Stimulated activated CD4-positive, alpha-beta T cell treated with anti-CD3 and anti-CD28 coated beads, Interleukin-1b, Interleukin-23, amount 100 ng/mL, for 4 hours (primary cell): ENCODE measurements at regions not wholly inside any gene's neighbourhood (a gene's known extent, or its start where the extent isn't known, plus 50 kb on each side); places are given as distances from the start of the nearest gene placed in this dataset.

ENCODE experiments used
- DNase-seq, 2 donors: peaks; one replicate each; pipeline ENCODE4 v3.0.0-alpha.2; 2020; ENCODE audit warnings: low read depth in 2 of 2

- DNase-seq: no peak
These were observed 860.4 kb upstream of the SOX9 start for GRCh38 chr17:71260366-71260940.

DNA sequence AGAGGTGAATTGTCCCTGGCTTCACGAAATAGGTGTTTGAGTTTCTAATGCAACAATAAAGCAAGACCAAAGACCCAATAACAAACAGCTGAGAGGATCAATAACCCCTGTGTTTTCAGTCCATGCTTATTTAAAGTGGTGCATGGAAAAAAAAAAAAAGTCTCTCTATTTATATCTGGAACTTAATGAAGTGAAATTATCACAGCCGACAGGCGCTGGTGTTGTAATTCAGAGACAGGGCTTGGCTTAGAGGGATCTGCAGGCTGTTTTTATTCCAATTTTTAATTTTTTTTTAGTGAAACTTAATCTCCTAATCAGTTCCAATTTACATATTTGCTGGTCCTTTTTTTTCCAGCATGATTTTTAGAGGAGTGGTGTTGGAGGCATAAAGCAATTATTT is 858.2 kb upstream of the SOX9 start:
- no peak for DNase-seq

DNA sequence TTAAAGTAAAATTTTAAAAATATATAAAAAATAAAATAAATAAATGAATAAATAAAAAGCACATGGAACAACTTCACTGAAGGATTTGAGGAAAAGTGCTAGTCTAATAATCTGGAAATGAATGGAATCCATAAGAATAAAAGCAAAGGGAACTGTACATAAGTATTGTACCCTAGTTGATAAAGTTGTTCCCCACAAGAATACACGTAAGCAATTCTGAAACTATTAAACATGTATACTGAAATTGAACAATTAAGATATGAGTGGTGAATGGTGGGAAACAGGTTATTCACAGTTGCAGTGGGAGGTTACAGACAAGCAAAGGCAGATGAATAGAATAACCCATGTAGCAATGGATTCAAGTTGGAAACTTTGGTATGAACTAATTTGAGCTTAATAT is 853.2 kb upstream of the SOX9 start:
- DNase-seq: no peak

DNA sequence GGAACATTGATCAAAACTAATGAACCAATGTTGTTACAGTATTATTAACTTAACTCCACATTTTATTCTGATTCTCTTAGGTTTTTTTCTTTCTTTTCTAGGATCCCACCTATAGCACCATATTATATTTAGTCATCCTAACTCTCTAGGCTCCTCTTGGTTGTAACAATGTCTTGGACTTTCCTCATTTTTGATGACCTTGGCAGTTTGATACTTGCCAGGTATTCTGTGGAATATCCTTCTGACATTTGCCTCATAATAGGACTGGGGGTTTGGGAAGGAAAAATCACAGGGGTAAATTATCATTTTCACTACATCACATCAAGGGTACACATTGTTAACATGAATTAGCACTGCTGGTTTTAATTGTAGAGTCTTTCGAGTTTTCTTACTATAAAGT is 851.6 kb upstream of the SOX9 start:
- DNase-seq: no peak

- no peak for DNase-seq
These were observed 847.4 kb upstream of the SOX9 start for GRCh38 chr17:71273441-71273840.

GRCh38 chr17:71276079-71276478 is 844.7 kb upstream of the SOX9 start:
- DNase-seq: no peak

DNA sequence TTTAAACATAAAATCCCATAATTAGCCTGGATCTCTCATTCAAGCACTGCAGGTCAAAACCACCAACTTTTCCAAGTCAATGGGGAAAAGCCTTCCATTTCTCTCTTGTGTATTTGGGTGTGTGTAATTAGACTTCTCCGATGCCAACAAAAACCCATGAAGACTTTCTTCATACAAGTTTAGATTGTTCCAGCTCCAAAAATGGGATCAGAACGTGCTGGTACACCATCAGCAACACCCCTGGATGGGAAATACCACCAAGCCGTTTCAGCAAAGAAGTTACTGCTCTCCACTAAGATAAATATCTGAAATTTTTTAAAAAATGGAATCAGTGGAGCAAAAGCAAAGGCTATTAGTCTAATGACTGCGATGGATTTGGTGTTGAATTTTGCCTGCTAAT is 837.3 kb upstream of the SOX9 start:
- no peak for DNase-seq

- DNase-seq: no peak
These were observed 836.6 kb upstream of the SOX9 start for GRCh38 chr17:71284032-71284755.

DNA sequence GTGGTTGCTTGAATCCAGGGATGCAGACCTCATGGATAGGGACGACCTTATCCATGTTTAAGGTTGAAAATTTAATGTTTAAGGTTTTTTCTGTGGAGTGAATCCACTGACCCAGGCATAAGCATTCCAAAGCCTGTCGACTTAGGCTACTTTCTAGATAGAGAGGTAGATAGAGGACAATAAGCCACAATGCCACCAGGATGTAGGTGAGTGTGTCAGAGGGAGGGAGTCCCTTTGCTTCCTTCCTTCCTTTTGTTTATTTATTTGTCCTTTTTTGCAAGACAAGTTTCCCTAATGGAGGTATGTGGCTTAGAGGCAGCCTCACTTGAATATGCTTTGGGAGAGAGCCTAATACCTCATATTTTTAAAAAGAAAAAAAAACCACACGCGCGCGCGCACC is 834.2 kb upstream of the SOX9 start:
- no peak for DNase-seq

- no peak for DNase-seq
These were observed 833.6 kb upstream of the SOX9 start for GRCh38 chr17:71287071-71287823.

GRCh38 chr17:71292006-71292405 is 828.8 kb upstream of the SOX9 start:
- DNase-seq: no peak

GRCh38 chr17:71296005-71296404 is 824.8 kb upstream of the SOX9 start:
- no peak for DNase-seq

- no peak for DNase-seq
These were observed 819.8 kb upstream of the SOX9 start for GRCh38 chr17:71301063-71301462.

- no peak for DNase-seq
These were observed 817.9 kb upstream of the SOX9 start for GRCh38 chr17:71302721-71303549.

DNA sequence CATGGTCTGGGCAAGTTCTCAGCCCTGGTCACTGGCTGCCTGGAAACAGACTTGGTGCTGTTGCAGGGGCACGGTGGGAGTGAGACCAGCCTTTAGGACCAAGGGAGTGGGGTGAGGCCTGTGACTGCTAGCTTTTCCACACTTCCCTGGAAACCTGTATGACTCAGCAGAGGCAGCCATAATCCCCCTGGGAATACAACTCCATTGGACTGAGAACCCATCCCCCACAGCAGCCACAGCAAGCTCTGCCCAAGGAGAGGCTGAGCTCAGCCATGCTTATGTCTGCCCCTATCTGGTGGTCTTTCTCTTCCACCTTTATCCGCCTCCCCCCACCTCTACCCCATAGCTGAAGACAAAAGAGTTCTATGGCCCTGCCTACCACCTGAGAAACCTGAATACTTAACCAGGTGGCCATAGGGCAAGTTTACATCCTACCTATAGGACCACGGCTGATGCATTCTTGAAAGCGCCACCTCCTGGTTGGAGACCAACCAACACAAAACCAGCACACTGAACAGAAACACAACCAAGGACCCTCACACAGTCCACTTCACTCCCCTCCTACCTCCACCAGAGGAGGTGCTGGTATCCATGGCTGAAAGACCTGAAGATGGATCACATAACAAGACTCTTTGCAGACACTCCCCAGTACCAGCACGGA is 816.2 kb upstream of the SOX9 start:
- no peak for DNase-seq

- no peak for DNase-seq
These were observed 807.0 kb upstream of the SOX9 start for GRCh38 chr17:71313866-71314265.

- DNase-seq: no peak
These were observed 805.3 kb upstream of the SOX9 start for GRCh38 chr17:71315568-71315967.

GRCh38 chr17:71316176-71316897 is 804.5 kb upstream of the SOX9 start:
- DNase-seq: no peak

DNA sequence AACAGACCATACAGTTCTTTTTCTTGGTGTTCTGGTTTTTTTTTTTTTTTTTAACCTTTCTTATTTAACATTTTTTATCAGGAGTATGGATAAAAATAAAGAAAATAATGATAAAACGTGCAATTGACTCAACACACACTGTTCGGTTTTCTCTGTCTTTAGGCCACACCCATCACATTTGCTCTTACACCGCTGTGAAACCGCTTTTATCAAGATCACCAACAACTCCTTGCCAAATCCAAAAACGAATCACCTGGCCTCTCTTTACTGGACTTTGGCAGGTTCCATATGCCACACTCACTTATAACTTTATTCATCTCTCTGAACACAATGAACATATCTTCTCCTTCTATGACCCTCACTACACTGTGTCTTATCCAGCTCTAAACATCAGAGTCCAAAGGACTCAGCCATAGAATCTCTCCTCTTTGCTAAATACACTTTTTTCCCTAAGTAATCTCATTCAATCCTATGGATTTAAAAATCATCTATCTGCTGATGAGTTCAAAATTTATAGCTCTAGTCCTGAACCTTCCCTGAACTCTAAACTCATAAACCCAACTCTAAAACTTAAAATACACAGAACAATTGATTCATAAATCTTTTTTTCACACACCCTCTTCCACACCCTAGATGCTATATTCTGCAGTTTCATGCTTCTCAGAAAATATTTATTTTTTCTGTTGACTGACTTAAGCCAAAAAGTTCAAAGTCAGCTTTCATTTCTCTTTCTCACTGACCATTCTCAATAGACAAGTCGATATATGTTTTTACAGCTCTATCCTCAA is 800.6 kb upstream of the SOX9 start:
- DNase-seq: no peak

DNA sequence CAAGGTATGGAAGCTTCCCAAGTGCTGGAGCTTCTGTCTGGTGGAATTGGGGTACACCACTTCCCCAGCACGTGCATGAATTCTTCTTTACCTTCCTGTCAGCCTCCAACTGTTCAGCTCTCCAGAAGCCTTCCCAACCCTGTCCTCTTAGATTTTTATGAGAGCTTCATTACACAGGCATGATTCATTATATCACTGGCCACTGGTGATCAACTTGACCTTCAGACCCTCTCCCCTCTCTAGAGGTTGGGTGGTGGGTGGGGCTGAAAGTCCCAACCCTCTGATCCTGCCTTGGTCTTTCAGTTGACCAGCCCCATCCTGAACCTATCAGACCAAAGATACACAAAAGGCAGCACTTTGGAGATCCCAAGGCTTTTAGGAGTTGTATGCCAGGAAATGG is 795.7 kb upstream of the SOX9 start:
- no peak for DNase-seq
